IMR-90 (cell line): ENCODE measurements at regions not wholly inside any gene's neighbourhood (a gene's known extent, or its start where the extent isn't known, plus 50 kb on each side); places are given as distances from the start of the nearest gene placed in this dataset.

Experiments used
- ATAC-seq: fragments of 200-7000 bp; cut with Tn5 transposase; 2 replicates; pipeline ENCODE4 v1.9.1; 2020; ENCODE audit warnings: low read depth, mild to moderate bottlenecking, moderate library complexity
- BruUV-seq: library from RNA; stranded (reverse); fragments of 400-500 nt; replicated peaks from 2 replicates; lab custom pipeline; 2021; lab: Mats Ljungman, UMichigan
- CTCF ChIA-PET: fragments of 300-600 bp; formaldehyde crosslinking; extraction: SDS; loops from one replicate; lab custom pipeline; 2021; ENCODE audit warnings: antibody characterized with exemption; lab: Yijun Ruan, JAX
- POLR2A ChIA-PET: fragments of 300-600 bp; sonication (Branson Sonifier 250); formaldehyde crosslinking; loops from one replicate; lab custom pipeline; 2022; ENCODE audit warnings: antibody characterized with exemption; ENCODE audit not compliant: unreplicated experiment; lab: Charles Lee
- DNase-seq: peaks from one replicate; pipeline ENCODE4 v3.0.0; 2013
- H2AFZ ChIP-seq: replicated peaks from 2 replicates; pipeline ENCODE3; 2013; ENCODE audit warnings: low read length, mild to moderate bottlenecking; ENCODE audit not compliant: poor library complexity
- H2AK5ac ChIP-seq: 2 replicates; pipeline ENCODE4 v1.6.1; 2013; ENCODE audit warnings: low read depth, low read length, inconsistent platforms
- H2AK9ac ChIP-seq: replicated peaks from 2 replicates; pipeline ENCODE3; 2013; ENCODE audit warnings: mild to moderate bottlenecking, low read depth, low read length, moderate library complexity; ENCODE audit not compliant: poor library complexity
- H2BK120ac ChIP-seq: 2 replicates; pipeline ENCODE4 v1.6.1; 2013; ENCODE audit warnings: low read depth, low read length, inconsistent platforms
- H2BK15ac ChIP-seq: 3 replicates; pipeline ENCODE4 v1.6.1; 2013; ENCODE audit warnings: low read depth, low read length, inconsistent platforms
- H2BK20ac ChIP-seq: 2 replicates; pipeline ENCODE4 v1.6.1; 2013; ENCODE audit warnings: low read depth, mild to moderate bottlenecking, inconsistent platforms, low read length, moderate library complexity
- H2BK5ac ChIP-seq: 2 replicates; pipeline ENCODE4 v1.6.1; 2013; ENCODE audit warnings: mild to moderate bottlenecking, low read depth, low read length, inconsistent platforms; ENCODE audit not compliant: poor library complexity, severe bottlenecking
- H3K14ac ChIP-seq: replicated peaks from 2 replicates; pipeline ENCODE4 v1.6.1; 2013; ENCODE audit warnings: low read depth, low read length, inconsistent platforms
- H3K18ac ChIP-seq: 2 replicates; pipeline ENCODE4 v1.6.1; 2013; ENCODE audit warnings: low read depth, low read length, control low read depth
- H3K23ac ChIP-seq: 2 replicates; pipeline ENCODE4 v1.6.1; 2013; ENCODE audit warnings: low read depth, low read length, inconsistent platforms
- H3K27ac ChIP-seq: 2 replicates; pipeline ENCODE4 v1.5.1; 2013; ENCODE audit warnings: mild to moderate bottlenecking, control low read depth, low read length; ENCODE audit not compliant: insufficient read depth
- H3K27me3 ChIP-seq: 2 replicates; pipeline ENCODE4 v1.6.1; 2013; ENCODE audit warnings: low read length; ENCODE audit not compliant: control insufficient read depth, insufficient read depth
- H3K36me3 ChIP-seq: 2 replicates; pipeline ENCODE4 v1.6.1; 2013; ENCODE audit warnings: low read length, mixed read lengths; ENCODE audit not compliant: control insufficient read depth, insufficient read depth
- H3K4ac ChIP-seq: 2 replicates; pipeline ENCODE4 v1.6.1; 2013; ENCODE audit warnings: low read depth, low read length, inconsistent platforms
- H3K4me1 ChIP-seq: 2 replicates; pipeline ENCODE4 v1.6.1; 2013; ENCODE audit warnings: low read length, mixed read lengths; ENCODE audit not compliant: control insufficient read depth, insufficient read depth
- H3K4me2 ChIP-seq: 2 replicates; pipeline ENCODE4 v1.6.1; 2013; ENCODE audit warnings: low read depth, mild to moderate bottlenecking, control low read depth, low read length, moderate library complexity
- H3K4me3 ChIP-seq: 2 replicates; pipeline ENCODE4 v1.5.1; 2013; ENCODE audit warnings: low read depth, mild to moderate bottlenecking, control low read depth, low read length, moderate library complexity; ENCODE audit not compliant: insufficient read depth
- H3K56ac ChIP-seq: 2 replicates; pipeline ENCODE4 v1.6.1; 2013; ENCODE audit warnings: low read length, inconsistent platforms; ENCODE audit not compliant: insufficient read depth; ENCODE audit errors: extremely low read depth
- H3K79me1 ChIP-seq, 2 experiments: 2 replicates each; pipeline ENCODE4 v1.6.1; 2013; ENCODE audit warnings: low read length in 2 of 2, inconsistent platforms in 1 of 2, low read depth in 1 of 2
- H3K9ac ChIP-seq: 2 replicates; pipeline ENCODE4 v1.6.1; 2013; ENCODE audit warnings: low read depth, low read length, control low read depth
- H3K9me1 ChIP-seq: 2 replicates; pipeline ENCODE4 v1.6.1; 2013; ENCODE audit warnings: low read length, inconsistent platforms; ENCODE audit not compliant: insufficient read depth
- H3K9me3 ChIP-seq: 2 replicates; pipeline ENCODE4 v1.6.1; 2013; ENCODE audit warnings: low read length; ENCODE audit not compliant: control insufficient read depth, insufficient read depth
- H4K20me1 ChIP-seq: 2 replicates; pipeline ENCODE4 v1.6.1; 2013; ENCODE audit warnings: low read length, inconsistent platforms; ENCODE audit not compliant: insufficient read depth
- H4K5ac ChIP-seq: 2 replicates; pipeline ENCODE4 v1.6.1; 2013; ENCODE audit warnings: mild to moderate bottlenecking, low read depth, low read length, control low read depth
- H4K8ac ChIP-seq, 2 experiments: 2 replicates each; pipeline ENCODE4 v1.6.1; 2013; ENCODE audit warnings: low read depth in 2 of 2, low read length in 2 of 2, control low read depth in 1 of 2, inconsistent platforms in 1 of 2
- H4K91ac ChIP-seq: 2 replicates; pipeline ENCODE4 v1.6.1; 2013; ENCODE audit warnings: low read depth, low read length, inconsistent platforms; ENCODE audit not compliant: insufficient read depth
- CEBPB ChIP-seq: IDR thresholded peaks from 2 replicates; pipeline ENCODE4 v1.6.1; 2012; ENCODE audit warnings: low read depth, low read length, improper control_type of control experiment
- NFE2L2 ChIP-seq: fragments of 150-350 bp; IDR thresholded peaks from 2 replicates; pipeline ENCODE4 v1.6.1; 2016; ENCODE audit warnings: low read depth, mild to moderate bottlenecking, low read length
- WGBS, 2 experiments: methylation state at CpG; one replicate each; pipeline versions ENCODE4 v1.1.5 to v1.1.7; 2013; ENCODE audit warnings: missing lambda C conversion rate in 2 of 2; ENCODE audit not compliant: insufficient read length in 1 of 2; ENCODE audit errors: extremely low coverage in 2 of 2; 5-methylcytosine and 5-hydroxymethylcytosine counted together
- dilution Hi-C: fragments of 300-500 bp; cut with HindIII; formaldehyde crosslinking; loops from one replicate; pipeline ENCODE4 v1.14.3; 2018; ENCODE audit warnings: low sequenced_read_pairs; ENCODE audit not compliant: unreplicated experiment
- in situ Hi-C: fragments of 300-500 bp; cut with MboI; formaldehyde crosslinking; loops from 3 replicates; pipeline ENCODE4 v1.14.3; 2019; ENCODE audit warnings: low sequenced_read_pairs, inconsistent platforms, mixed read lengths
- intact Hi-C: fragments of 100-400 bp; cut with micrococcal nuclease; formaldehyde crosslinking; loops from 2 replicates; pipeline ENCODE4 v1.10.0; 2022

DNA sequence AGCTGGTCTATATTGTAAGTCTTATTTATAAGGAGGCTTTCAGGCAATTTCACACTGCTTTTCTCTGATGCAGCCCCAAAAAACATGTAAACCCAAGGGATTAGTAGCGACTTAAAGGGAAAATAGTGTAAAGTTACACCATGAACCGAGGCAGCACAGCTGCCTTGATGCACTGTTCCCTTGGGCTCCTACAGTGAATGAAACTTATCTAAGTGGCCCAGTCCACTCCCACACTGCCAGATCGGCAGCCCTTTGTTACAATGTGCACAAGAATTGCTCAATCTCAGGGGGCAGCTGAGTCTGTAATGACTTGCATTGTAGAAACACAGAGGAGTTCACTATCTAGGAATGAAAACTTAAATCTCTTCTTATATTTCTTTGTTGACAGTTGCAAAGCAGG lies 120.8 kb upstream of the ADGRL2 start:
- H2BK15ac ChIP-seq = no peak overlapping the region
- no peak overlapping the region for H3K23ac ChIP-seq
- H2AK5ac ChIP-seq = no peak overlapping the region
- TF ChIP-seq NFE2L2 (no peak), CEBPB (peak; percentile 70)
- ChIA-PET POLR2A (no interaction called here), CTCF (interaction anchor here (1.6 kb wide), 1 partner anchor 10 kb away, joined by 6 read pairs; no protein-coding TSS in a partner anchor)
- no peak overlapping the region for H3K4ac ChIP-seq
- H3K56ac ChIP-seq = no peak overlapping the region
- dilution Hi-C loops = no loop called here
- H3K4me1 ChIP-seq = peaks cover 7% of the 10 kb centered on the region
- DNase-seq (peak; percentile 45), ATAC-seq (no peak; the same call in 1 of the 2 replicates)
- no peak overlapping the region for H4K8ac ChIP-seq
- no peaks in the 10 kb centered on the region for H3K9me3 ChIP-seq
- H2BK5ac ChIP-seq = no peak overlapping the region
- no peak overlapping the region for H3K14ac ChIP-seq
- intact Hi-C loops = no loop called here
- no peak overlapping the region for H2BK120ac ChIP-seq
- H3K4me3 ChIP-seq = no peak overlapping the region
- no peaks in the 10 kb centered on the region for H3K79me1 ChIP-seq
- H3K18ac ChIP-seq = no peak overlapping the region
- no peak overlapping the region for H2BK20ac ChIP-seq
- H2AK9ac ChIP-seq = no peak overlapping the region
- peak overlapping the region; percentile 63 for H2AFZ ChIP-seq
- in situ Hi-C loops = no loop called here
- H4K5ac ChIP-seq = no peak overlapping the region; the same call in 1 of the 2 replicates
- H3K9me1 ChIP-seq = no peaks in the 10 kb centered on the region
- no peak overlapping the region for H3K27ac ChIP-seq
- H3K4me2 ChIP-seq = no peak overlapping the region
- H3K27me3 ChIP-seq = no peaks in the 10 kb centered on the region
- no peaks in the 10 kb centered on the region for H4K20me1 ChIP-seq
- no CpG with 5 or more reads among the region's 3 CpGs for WGBS, 2 experiments
- H4K91ac ChIP-seq = no peak overlapping the region
- no TSS peak for BruUV-seq
- no peaks in the 10 kb centered on the region for H3K36me3 ChIP-seq
- no peak overlapping the region for H3K9ac ChIP-seq
